HCT116 (cell line): ENCODE measurements at regions not wholly inside any gene's neighbourhood (a gene's known extent, or its start where the extent isn't known, plus 50 kb on each side); places are given as distances from the start of the nearest gene placed in this dataset.

Experiments used
- ATAC-seq: fragments of 200-7000 bp; cut with Tn5 transposase; 2 replicates; pipeline ENCODE4 v1.9.1; 2020; ENCODE audit warnings: mild to moderate bottlenecking, moderate library complexity
- BruUV-seq: library from RNA; stranded (reverse); fragments of 400-500 nt; replicated peaks from 2 replicates; lab custom pipeline; 2021; lab: Mats Ljungman, UMichigan
- CTCF ChIA-PET: fragments of 300-600 bp; sonication (Branson Sonifier 250); formaldehyde crosslinking; loops from one replicate; lab custom pipeline; 2021; ENCODE audit warnings: antibody characterized with exemption; lab: Charles Lee
- POLR2A ChIA-PET: fragments of 300-600, 350-600 bp; sonication (Branson Sonifier 250); formaldehyde crosslinking; loops from one replicate; lab custom pipeline; 2021; ENCODE audit warnings: antibody characterized with exemption; lab: Charles Lee
- RAD21 ChIA-PET, 2 experiments: fragments of 300-600 bp; sonication (Branson Sonifier 250); formaldehyde crosslinking; loops; one replicate each; lab custom pipeline; 2023; ENCODE audit warnings: low total read pairs in 2 of 2; ENCODE audit not compliant: uncharacterized antibody in 2 of 2, unreplicated experiment in 2 of 2, low non-redundant PET in 1 of 2; lab: Charles Lee
- DNase-seq: peaks from one replicate; pipeline ENCODE4 v3.0.0-alpha.2; 2010; ENCODE audit warnings: low read depth, low spot score
- H2AFZ ChIP-seq: fragments of 200-600 bp; shearing (Covaris generic), sonication (generic); 2 replicates; pipeline ENCODE4 v1.6.1; 2017; ENCODE audit warnings: low read depth, mixed run types, mixed read lengths, antibody characterized with exemption, low read length; ENCODE audit not compliant: poor library complexity, severe bottlenecking
- H3K27ac ChIP-seq: 2 replicates; pipeline ENCODE4 v1.5.1; 2012; ENCODE audit warnings: low read depth, low read length
- H3K27me3 ChIP-seq: fragments of 200-600 bp; sonication (generic); 2 replicates; pipeline ENCODE4 v1.6.1; 2016; ENCODE audit warnings: mixed run types, low read length, mixed read lengths; ENCODE audit not compliant: insufficient read depth
- H3K36me3 ChIP-seq, 2 experiments: fragments of 200-500 bp in 1 of 2; fragments of 200-600 bp in 1 of 2; sonication (Bioruptor generic) in 1 of 2; sonication (generic) in 1 of 2; 2 replicates each; pipeline versions ENCODE4 v1.5.1 to v1.6.1; 2014 to 2016; ENCODE audit warnings: low read length in 2 of 2, inconsistent platforms in 1 of 2, mixed read lengths in 1 of 2, mixed run types in 1 of 2; ENCODE audit not compliant: insufficient read depth in 2 of 2, control insufficient read depth in 1 of 2
- H3K4me1 ChIP-seq, 2 experiments: fragments of 200-600 bp in 1 of 2; sonication (generic) in 1 of 2; 2 replicates each; pipeline versions ENCODE4 v1.5.1 to v1.6.1; 2012 to 2017; ENCODE audit warnings: low read length in 2 of 2, inconsistent platforms in 1 of 2, mild to moderate bottlenecking in 1 of 2, mixed read lengths in 1 of 2, mixed run types in 1 of 2, moderate library complexity in 1 of 2; ENCODE audit not compliant: insufficient read depth in 2 of 2, control insufficient read depth in 1 of 2
- H3K4me2 ChIP-seq: fragments of 200-600 bp; sonication (generic); 2 replicates; pipeline ENCODE4 v1.6.1; 2017; ENCODE audit warnings: mixed run types, low read length, mixed read lengths
- H3K4me3 ChIP-seq, 2 experiments: fragments of 200-600 bp in 1 of 2; sonication (generic) in 1 of 2; replicated peaks in 1 of 2; 2 replicates each; pipeline ENCODE4 v1.5.1; 2011 to 2016; ENCODE audit warnings: low read length in 2 of 2, control low read depth in 1 of 2, low read depth in 1 of 2, mild to moderate bottlenecking in 1 of 2, mixed read lengths in 1 of 2, mixed run types in 1 of 2
- H3K79me2 ChIP-seq: fragments of 200-600 bp; sonication (generic); 2 replicates; pipeline ENCODE4 v1.6.1; 2017; ENCODE audit warnings: mild to moderate bottlenecking, mixed run types, low read length, moderate library complexity, mixed read lengths; ENCODE audit not compliant: insufficient read depth
- H3K9ac ChIP-seq: fragments of 200-600 bp; sonication (generic); 2 replicates; pipeline ENCODE4 v1.6.1; 2016; ENCODE audit warnings: low read length, mixed read lengths
- H3K9me2 ChIP-seq: fragments of 200-600 bp; sonication (generic), shearing (Covaris generic); 2 replicates; pipeline ENCODE4 v1.6.1; 2017; ENCODE audit warnings: mixed run types, mild to moderate bottlenecking, moderate library complexity; ENCODE audit not compliant: insufficient read depth
- H3K9me3 ChIP-seq, 2 experiments: fragments of 200-500 bp in 1 of 2; fragments of 200-600 bp in 1 of 2; sonication (Bioruptor generic) in 1 of 2; sonication (generic) in 1 of 2; 2 replicates each; pipeline ENCODE4 v1.6.1; 2014 to 2017; ENCODE audit warnings: low read length in 2 of 2, mixed read lengths in 2 of 2, inconsistent platforms in 1 of 2, low read depth in 1 of 2, mild to moderate bottlenecking in 1 of 2, mixed run types in 1 of 2, moderate library complexity in 1 of 2; ENCODE audit not compliant: control insufficient read depth in 1 of 2, insufficient read depth in 1 of 2
- H4K20me1 ChIP-seq: fragments of 200-600 bp; sonication (generic), shearing (Covaris generic); 2 replicates; pipeline ENCODE4 v1.6.1; 2017; ENCODE audit warnings: mixed run types, mild to moderate bottlenecking, moderate library complexity; ENCODE audit not compliant: insufficient read depth
- CEBPB ChIP-seq: IDR thresholded peaks from 2 replicates; pipeline ENCODE4 v1.6.1; 2012; ENCODE audit warnings: low read depth
- EGR1 ChIP-seq: IDR thresholded peaks from 2 replicates; pipeline ENCODE4 v1.6.1; 2012; ENCODE audit warnings: low read depth
- ELF1 ChIP-seq: IDR thresholded peaks from 2 replicates; pipeline ENCODE4 v1.6.1; 2012; ENCODE audit warnings: low read depth, borderline replicate concordance
- EZH2 ChIP-seq: fragments of 200-600 bp; sonication (generic); IDR thresholded peaks from 2 replicates; pipeline ENCODE4 v1.6.1; 2017; ENCODE audit warnings: antibody characterized with exemption, mixed run types
- FOSL1 ChIP-seq: IDR thresholded peaks from 2 replicates; pipeline ENCODE4 v1.6.1; 2012; ENCODE audit warnings: low read depth
- JUND ChIP-seq: IDR thresholded peaks from 2 replicates; pipeline ENCODE4 v1.6.1; 2012
- MAX ChIP-seq: IDR thresholded peaks from 2 replicates; pipeline ENCODE4 v1.6.1; 2012
- POLR2A ChIP-seq: IDR thresholded peaks from 2 replicates; pipeline ENCODE4 v1.7.0; 2011; ENCODE audit warnings: borderline replicate concordance; ENCODE audit not compliant: insufficient read depth, insufficient read length; ENCODE audit errors: extremely low read depth
- POLR2AphosphoS5 ChIP-seq: IDR thresholded peaks from 2 replicates; pipeline ENCODE4 v1.6.1; 2011; ENCODE audit warnings: mild to moderate bottlenecking, low read depth, low read length, moderate library complexity
- RAD21 ChIP-seq: IDR thresholded peaks from 2 replicates; pipeline ENCODE4 v1.6.1; 2012; ENCODE audit warnings: low read depth, mild to moderate bottlenecking
- SIN3A ChIP-seq: IDR thresholded peaks from 2 replicates; pipeline ENCODE4 v1.6.1; 2012; ENCODE audit warnings: low read depth
- SP1 ChIP-seq: IDR thresholded peaks from 2 replicates; pipeline ENCODE4 v1.6.1; 2012; ENCODE audit warnings: low read depth
- SRF ChIP-seq: IDR thresholded peaks from 2 replicates; pipeline ENCODE4 v1.6.1; 2012; ENCODE audit warnings: low read depth
- TCF7L2 ChIP-seq: IDR thresholded peaks from 2 replicates; pipeline ENCODE4 v1.7.0; 2011; ENCODE audit warnings: borderline replicate concordance, inconsistent platforms; ENCODE audit not compliant: insufficient read depth, insufficient read length; ENCODE audit errors: extremely low read depth
- YY1 ChIP-seq: IDR thresholded peaks from 2 replicates; pipeline ENCODE4 v1.6.1; 2011; ENCODE audit warnings: low read length, low read depth, moderate library complexity, mild to moderate bottlenecking; ENCODE audit not compliant: insufficient replicate concordance; ENCODE audit errors: extremely low read depth
- ZBTB33 ChIP-seq: IDR thresholded peaks from 2 replicates; pipeline ENCODE4 v1.6.1; 2011; ENCODE audit warnings: mild to moderate bottlenecking, low read length, moderate library complexity; ENCODE audit not compliant: insufficient replicate concordance; ENCODE audit errors: extremely low read depth
- ZFX ChIP-seq: fragments of 450-650 bp; IDR thresholded peaks from 2 replicates; pipeline ENCODE4 v1.6.1; 2017
- ZNF274 ChIP-seq: fragments of 200-500 bp; sonication (Bioruptor generic); IDR thresholded peaks from 2 replicates; pipeline ENCODE4 v1.6.1; 2014; ENCODE audit warnings: mild to moderate bottlenecking, low read depth, low read length, inconsistent platforms
- intact Hi-C: fragments of 100-400 bp; cut with micrococcal nuclease; formaldehyde crosslinking; loops from 2 replicates; pipeline ENCODE4 v1.10.0; 2022

- no peaks in the 10 kb centered on the region for H3K4me1 ChIP-seq
- DNase-seq (no peak), ATAC-seq (no peak)
- no peaks in the 10 kb centered on the region for H3K9me2 ChIP-seq
- ChIA-PET POLR2A (no interaction called here), CTCF (no interaction called here), RAD21 (no interaction called here)
- H3K27me3 ChIP-seq = peaks cover 68% of the 10 kb centered on the region
- H4K20me1 ChIP-seq = no peaks in the 10 kb centered on the region
- no peaks in the 10 kb centered on the region for H3K36me3 ChIP-seq
- no peak overlapping the region for H3K4me2 ChIP-seq
- TF ChIP-seq YY1 = no peak
- no peak for TF ChIP-seq ZFX
- H2AFZ ChIP-seq = no peak overlapping the region
- H3K79me2 ChIP-seq = no peaks in the 10 kb centered on the region
- intact Hi-C loops = no loop called here
- no TSS peak for BruUV-seq
- H3K27ac ChIP-seq = no peak overlapping the region
- no peak overlapping the region for H3K9ac ChIP-seq
- H3K9me3 ChIP-seq = no peaks in the 10 kb centered on the region
- no peak overlapping the region for H3K4me3 ChIP-seq
These were observed 139.7 kb upstream of the ROPN1 start for GRCh38 chr3:124131580-124131979.

GRCh38 chr3:124132813-124133212 is 140.9 kb upstream of the ROPN1 start:
- no peak for TF ChIP-seq TCF7L2
- no peak for TF ChIP-seq ELF1
- no peak for TF ChIP-seq YY1
- TF ChIP-seq POLR2AphosphoS5 = no peak
- TF ChIP-seq SP1 = no peak
- TF ChIP-seq ZFX = no peak
- TF ChIP-seq MAX = no peak
- no peak for TF ChIP-seq ZNF274
- no peak for TF ChIP-seq SRF
- no peak for TF ChIP-seq EGR1
- TF ChIP-seq ZBTB33 = no peak
- TF ChIP-seq EZH2 = no peak
- TF ChIP-seq FOSL1 = no peak
- TF ChIP-seq JUND = no peak
- TF ChIP-seq POLR2A = no peak
- TF ChIP-seq SIN3A = no peak
- no peak for TF ChIP-seq CEBPB
- no peak for TF ChIP-seq RAD21
- Histone ChIP-seq H3K9ac (no peak overlapping the region), H2AFZ (no peak overlapping the region), H4K20me1 (no peaks in the 10 kb centered on the region), H3K4me3 (no peak overlapping the region), H3K27ac (no peak overlapping the region), H3K9me2 (no peaks in the 10 kb centered on the region), H3K79me2 (no peaks in the 10 kb centered on the region), H3K9me3 (no peaks in the 10 kb centered on the region), H3K36me3 (no peaks in the 10 kb centered on the region), H3K4me1 (no peaks in the 10 kb centered on the region), H3K4me2 (no peak overlapping the region), H3K27me3 (peaks cover 68% of the 10 kb centered on the region)
- ChIA-PET CTCF (no interaction called here), RAD21 (no interaction called here), POLR2A (no interaction called here)
- ATAC-seq (no peak), DNase-seq (no peak)
- BruUV-seq = no TSS peak
- intact Hi-C loops = no loop called here
